SK-N-SH treated with all-trans-retinoic acid at 6 μM for 48 hours (cell line): ENCODE measurements at regions not wholly inside any gene's neighbourhood (a gene's known extent, or its start where the extent isn't known, plus 50 kb on each side); places are given as distances from the start of the nearest gene placed in this dataset.

Experiments
- ATAC-seq: fragments of 200-7000 bp; cut with Tn5 transposase; 3 replicates; pipeline ENCODE4 v1.9.1; 2020; ENCODE audit warnings: mild to moderate bottlenecking, moderate library complexity
- BACH2 ChIP-seq: fragments of 250-450 bp; sonication (Bioruptor Pico); IDR thresholded peaks from 2 replicates; pipeline ENCODE4 v1.9.0; 2021; ENCODE audit warnings: mild to moderate bottlenecking, borderline replicate concordance
- CSDC2 ChIP-seq: fragments of 250-450 bp; sonication (Bioruptor Pico); IDR thresholded peaks from 2 replicates; pipeline ENCODE4 v1.5.0; 2020; ENCODE audit warnings: mild to moderate bottlenecking, moderate library complexity
- ESRRG ChIP-seq: fragments of 250-450 bp; sonication (Bioruptor Pico); IDR thresholded peaks from 2 replicates; pipeline ENCODE4 v1.6.1; 2021; ENCODE audit warnings: mild to moderate bottlenecking
- GLIS3 ChIP-seq: fragments of 250-450 bp; sonication (Bioruptor Pico); IDR thresholded peaks from 2 replicates; pipeline ENCODE4 v1.5.0; 2020; ENCODE audit warnings: mild to moderate bottlenecking, moderate library complexity
- ISL1 ChIP-seq: fragments of 250-450 bp; sonication (Bioruptor Pico); IDR thresholded peaks from 2 replicates; pipeline ENCODE4 v2.1.2; 2022; ENCODE audit warnings: mild to moderate bottlenecking, moderate library complexity
- OSR1 ChIP-seq: fragments of 250-450 bp; sonication (Bioruptor Pico); IDR thresholded peaks from 2 replicates; pipeline ENCODE4 v1.8.0; 2022; ENCODE audit warnings: moderate library complexity, mild to moderate bottlenecking, inconsistent platforms
- PPARA ChIP-seq: fragments of 250-450 bp; sonication (Bioruptor Pico); IDR thresholded peaks from 2 replicates; pipeline ENCODE4 v1.5.0; 2020; ENCODE audit warnings: mild to moderate bottlenecking, borderline replicate concordance
- RARB ChIP-seq: fragments of 250-450 bp; sonication (Bioruptor Pico); IDR thresholded peaks from 2 replicates; pipeline ENCODE4 v1.8.0; 2021; ENCODE audit warnings: mild to moderate bottlenecking, moderate library complexity
- SNAI2 ChIP-seq: fragments of 250-450 bp; sonication (Bioruptor Pico); IDR thresholded peaks from 2 replicates; pipeline ENCODE4 v1.5.0; 2020; ENCODE audit warnings: mild to moderate bottlenecking, moderate library complexity
- TCF4 ChIP-seq: fragments of 250-450 bp; sonication (Bioruptor Pico); IDR thresholded peaks from 2 replicates; pipeline ENCODE4 v1.8.0; 2021; ENCODE audit warnings: mild to moderate bottlenecking, moderate library complexity, borderline replicate concordance
- TOX ChIP-seq: fragments of 250-450 bp; sonication (Bioruptor Pico); IDR thresholded peaks from 2 replicates; pipeline ENCODE4 v1.8.0; 2021; ENCODE audit warnings: mild to moderate bottlenecking, moderate library complexity, borderline replicate concordance
- ZC3H10 ChIP-seq: fragments of 250-450 bp; sonication (Bioruptor Pico); IDR thresholded peaks from 2 replicates; pipeline ENCODE4 v1.5.1; 2021; ENCODE audit warnings: mild to moderate bottlenecking, moderate library complexity
- ZFP3 ChIP-seq: fragments of 250-450 bp; sonication (Bioruptor Pico); IDR thresholded peaks from 2 replicates; pipeline ENCODE4 v1.5.0; 2020; ENCODE audit warnings: mild to moderate bottlenecking, moderate library complexity
- ZFP30 ChIP-seq: fragments of 450-650 bp; formaldehyde crosslinking; IDR thresholded peaks from 2 replicates; pipeline ENCODE4 v1.5.0; 2022; ENCODE audit warnings: mild to moderate bottlenecking, moderate library complexity
- ZNF565 ChIP-seq: fragments of 450-650 bp; formaldehyde crosslinking; conservative IDR thresholded peaks from 2 replicates; pipeline ENCODE4 v1.5.0; 2020; ENCODE audit warnings: low read depth, mild to moderate bottlenecking, moderate library complexity
- ZNF70 ChIP-seq: fragments of 450-650 bp; formaldehyde crosslinking; IDR thresholded peaks from 2 replicates; pipeline ENCODE4 v1.5.0; 2020; ENCODE audit warnings: mild to moderate bottlenecking, moderate library complexity
- ZNF8 ChIP-seq: fragments of 450-650 bp; formaldehyde crosslinking; IDR thresholded peaks from 2 replicates; pipeline ENCODE4 v1.5.0; 2020; ENCODE audit warnings: mild to moderate bottlenecking, moderate library complexity
- TF ChIP-seq, protein P1 (sequence below): fragments of 250-450 bp; sonication (Bioruptor Pico); IDR thresholded peaks from 2 replicates; pipeline ENCODE4 v1.8.0; 2020; ENCODE audit warnings: mild to moderate bottlenecking, moderate library complexity, borderline replicate concordance
- TF ChIP-seq, protein P2 (sequence below): fragments of 250-450 bp; sonication (Bioruptor Pico); IDR thresholded peaks from 2 replicates; pipeline ENCODE4 v1.5.1; 2020; ENCODE audit warnings: low read depth, mild to moderate bottlenecking, moderate library complexity
- TF ChIP-seq, protein P3 (sequence below): fragments of 250-450 bp; sonication (Bioruptor Pico); IDR thresholded peaks from 2 replicates; pipeline ENCODE4 v1.8.0; 2021; ENCODE audit warnings: low read depth, mild to moderate bottlenecking, moderate library complexity, borderline replicate concordance
- TF ChIP-seq, protein P4 (sequence below): fragments of 250-450 bp; sonication (Bioruptor Pico); IDR thresholded peaks from 2 replicates; pipeline ENCODE4 v1.5.0; 2020; ENCODE audit warnings: mild to moderate bottlenecking, moderate library complexity
- TF ChIP-seq, protein P5 (sequence below): fragments of 250-450 bp; sonication (Bioruptor Pico); IDR thresholded peaks from 2 replicates; pipeline ENCODE4 v1.5.1; 2021; ENCODE audit warnings: mild to moderate bottlenecking, moderate library complexity

DNA sequence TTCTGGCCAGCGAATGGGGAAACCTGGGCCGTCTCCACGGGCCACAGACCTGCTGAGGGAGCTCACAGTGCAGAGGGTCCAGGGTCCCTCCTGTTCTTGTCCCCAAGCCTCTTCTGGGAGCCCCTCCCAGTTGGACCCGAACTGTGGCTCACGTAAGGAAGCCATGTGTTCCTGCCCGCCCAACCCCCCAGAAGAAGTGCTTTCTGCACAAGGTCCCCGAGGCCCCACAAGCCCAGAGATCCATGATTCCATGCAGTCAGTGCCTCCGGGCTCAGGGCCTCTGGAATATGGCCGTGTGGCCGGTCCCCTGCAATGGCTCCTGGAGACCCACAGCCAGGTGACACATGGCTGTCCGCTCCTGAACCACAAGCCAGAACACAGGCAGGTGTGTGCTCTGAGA, 272.4 kb downstream of the C16orf95 start:
- TF ChIP-seq PPARA (CRISPR knock-in tag) (no peak), ZFP3 (no peak), ISL1 (CRISPR knock-in tag) (no peak), SNAI2 (CRISPR knock-in tag) (no peak), ZNF8 (CRISPR knock-in tag) (no peak), RARB (CRISPR knock-in tag) (no peak), BACH2 (CRISPR knock-in tag) (no peak), GLIS3 (CRISPR knock-in tag) (no peak), ZNF70 (no peak), TOX (CRISPR knock-in tag) (no peak), ESRRG (CRISPR knock-in tag) (no peak), ZNF565 (no peak), CSDC2 (CRISPR knock-in tag) (no peak)
- TF ChIP-seq, protein P1, sequence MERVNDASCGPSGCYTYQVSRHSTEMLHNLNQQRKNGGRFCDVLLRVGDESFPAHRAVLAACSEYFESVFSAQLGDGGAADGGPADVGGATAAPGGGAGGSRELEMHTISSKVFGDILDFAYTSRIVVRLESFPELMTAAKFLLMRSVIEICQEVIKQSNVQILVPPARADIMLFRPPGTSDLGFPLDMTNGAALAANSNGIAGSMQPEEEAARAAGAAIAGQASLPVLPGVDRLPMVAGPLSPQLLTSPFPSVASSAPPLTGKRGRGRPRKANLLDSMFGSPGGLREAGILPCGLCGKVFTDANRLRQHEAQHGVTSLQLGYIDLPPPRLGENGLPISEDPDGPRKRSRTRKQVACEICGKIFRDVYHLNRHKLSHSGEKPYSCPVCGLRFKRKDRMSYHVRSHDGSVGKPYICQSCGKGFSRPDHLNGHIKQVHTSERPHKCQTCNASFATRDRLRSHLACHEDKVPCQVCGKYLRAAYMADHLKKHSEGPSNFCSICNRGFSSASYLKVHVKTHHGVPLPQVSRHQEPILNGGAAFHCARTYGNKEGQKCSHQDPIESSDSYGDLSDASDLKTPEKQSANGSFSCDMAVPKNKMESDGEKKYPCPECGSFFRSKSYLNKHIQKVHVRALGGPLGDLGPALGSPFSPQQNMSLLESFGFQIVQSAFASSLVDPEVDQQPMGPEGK (CRISPR knock-in tag), result no peak
- TF ChIP-seq, protein P2, sequence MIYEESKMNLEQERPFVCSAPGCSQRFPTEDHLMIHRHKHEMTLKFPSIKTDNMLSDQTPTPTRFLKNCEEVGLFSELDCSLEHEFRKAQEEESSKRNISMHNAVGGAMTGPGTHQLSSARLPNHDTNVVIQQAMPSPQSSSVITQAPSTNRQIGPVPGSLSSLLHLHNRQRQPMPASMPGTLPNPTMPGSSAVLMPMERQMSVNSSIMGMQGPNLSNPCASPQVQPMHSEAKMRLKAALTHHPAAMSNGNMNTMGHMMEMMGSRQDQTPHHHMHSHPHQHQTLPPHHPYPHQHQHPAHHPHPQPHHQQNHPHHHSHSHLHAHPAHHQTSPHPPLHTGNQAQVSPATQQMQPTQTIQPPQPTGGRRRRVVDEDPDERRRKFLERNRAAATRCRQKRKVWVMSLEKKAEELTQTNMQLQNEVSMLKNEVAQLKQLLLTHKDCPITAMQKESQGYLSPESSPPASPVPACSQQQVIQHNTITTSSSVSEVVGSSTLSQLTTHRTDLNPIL, result no peak
- TF ChIP-seq, protein P3, sequence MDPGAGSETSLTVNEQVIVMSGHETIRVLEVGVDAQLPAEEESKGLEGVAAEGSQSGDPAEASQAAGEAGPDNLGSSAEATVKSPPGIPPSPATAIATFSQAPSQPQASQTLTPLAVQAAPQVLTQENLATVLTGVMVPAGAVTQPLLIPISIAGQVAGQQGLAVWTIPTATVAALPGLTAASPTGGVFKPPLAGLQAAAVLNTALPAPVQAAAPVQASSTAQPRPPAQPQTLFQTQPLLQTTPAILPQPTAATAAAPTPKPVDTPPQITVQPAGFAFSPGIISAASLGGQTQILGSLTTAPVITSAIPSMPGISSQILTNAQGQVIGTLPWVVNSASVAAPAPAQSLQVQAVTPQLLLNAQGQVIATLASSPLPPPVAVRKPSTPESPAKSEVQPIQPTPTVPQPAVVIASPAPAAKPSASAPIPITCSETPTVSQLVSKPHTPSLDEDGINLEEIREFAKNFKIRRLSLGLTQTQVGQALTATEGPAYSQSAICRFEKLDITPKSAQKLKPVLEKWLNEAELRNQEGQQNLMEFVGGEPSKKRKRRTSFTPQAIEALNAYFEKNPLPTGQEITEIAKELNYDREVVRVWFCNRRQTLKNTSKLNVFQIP, result no peak
- ATAC-seq, result no peak

DNA sequence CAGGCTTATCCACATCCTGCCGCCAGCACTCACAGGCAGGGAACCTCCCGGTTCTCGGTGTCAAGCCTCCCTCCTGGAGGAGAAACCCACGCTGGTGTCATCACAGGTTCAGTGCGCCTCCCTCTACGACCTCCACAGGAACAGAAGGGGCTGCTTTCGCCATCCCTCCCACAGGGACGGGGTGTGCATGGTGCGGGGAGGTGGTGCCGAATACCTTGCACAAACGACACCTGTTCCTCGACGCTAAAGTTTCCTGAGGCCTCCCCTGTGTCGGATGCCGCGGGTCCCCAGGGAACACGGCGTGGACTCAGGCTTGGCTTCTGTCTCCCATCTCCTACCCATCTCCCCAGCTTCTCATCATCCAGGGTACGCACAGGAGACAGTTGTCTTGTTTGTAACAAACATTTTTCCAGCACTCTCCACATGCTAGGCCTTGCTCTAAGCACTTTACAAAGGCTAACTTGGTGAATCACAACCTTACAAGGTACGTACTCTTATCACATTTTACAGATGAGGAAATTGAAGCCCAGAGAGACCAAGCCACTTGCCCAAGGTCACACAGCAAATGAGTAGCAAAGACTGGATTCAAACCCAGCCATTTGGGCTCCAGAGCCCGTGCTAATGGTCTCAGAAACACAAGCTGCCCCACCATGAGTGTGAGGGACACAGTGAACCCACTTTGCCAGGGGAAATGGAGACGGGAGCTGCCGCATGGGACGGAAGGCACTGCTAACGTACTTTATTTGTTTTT, 271.6 kb downstream of the C16orf95 start:
- no peak for ATAC-seq
- TF ChIP-seq PPARA (CRISPR knock-in tag), result no peak
- no peak for TF ChIP-seq ISL1 (CRISPR knock-in tag)
- TF ChIP-seq GLIS3 (CRISPR knock-in tag), result no peak
- TF ChIP-seq ZNF70, result no peak
- TF ChIP-seq ZFP30 (CRISPR knock-in tag), result no peak
- no peak for TF ChIP-seq ZFP3
- TF ChIP-seq, protein P4, sequence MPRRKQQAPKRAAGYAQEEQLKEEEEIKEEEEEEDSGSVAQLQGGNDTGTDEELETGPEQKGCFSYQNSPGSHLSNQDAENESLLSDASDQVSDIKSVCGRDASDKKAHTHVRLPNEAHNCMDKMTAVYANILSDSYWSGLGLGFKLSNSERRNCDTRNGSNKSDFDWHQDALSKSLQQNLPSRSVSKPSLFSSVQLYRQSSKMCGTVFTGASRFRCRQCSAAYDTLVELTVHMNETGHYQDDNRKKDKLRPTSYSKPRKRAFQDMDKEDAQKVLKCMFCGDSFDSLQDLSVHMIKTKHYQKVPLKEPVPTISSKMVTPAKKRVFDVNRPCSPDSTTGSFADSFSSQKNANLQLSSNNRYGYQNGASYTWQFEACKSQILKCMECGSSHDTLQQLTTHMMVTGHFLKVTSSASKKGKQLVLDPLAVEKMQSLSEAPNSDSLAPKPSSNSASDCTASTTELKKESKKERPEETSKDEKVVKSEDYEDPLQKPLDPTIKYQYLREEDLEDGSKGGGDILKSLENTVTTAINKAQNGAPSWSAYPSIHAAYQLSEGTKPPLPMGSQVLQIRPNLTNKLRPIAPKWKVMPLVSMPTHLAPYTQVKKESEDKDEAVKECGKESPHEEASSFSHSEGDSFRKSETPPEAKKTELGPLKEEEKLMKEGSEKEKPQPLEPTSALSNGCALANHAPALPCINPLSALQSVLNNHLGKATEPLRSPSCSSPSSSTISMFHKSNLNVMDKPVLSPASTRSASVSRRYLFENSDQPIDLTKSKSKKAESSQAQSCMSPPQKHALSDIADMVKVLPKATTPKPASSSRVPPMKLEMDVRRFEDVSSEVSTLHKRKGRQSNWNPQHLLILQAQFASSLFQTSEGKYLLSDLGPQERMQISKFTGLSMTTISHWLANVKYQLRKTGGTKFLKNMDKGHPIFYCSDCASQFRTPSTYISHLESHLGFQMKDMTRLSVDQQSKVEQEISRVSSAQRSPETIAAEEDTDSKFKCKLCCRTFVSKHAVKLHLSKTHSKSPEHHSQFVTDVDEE (CRISPR knock-in tag), result no peak
- TF ChIP-seq, protein P1 (CRISPR knock-in tag), result no peak
- no peak for TF ChIP-seq ZC3H10 (CRISPR knock-in tag)
- TF ChIP-seq ZNF8 (CRISPR knock-in tag), result no peak
- no peak for TF ChIP-seq TCF4 (CRISPR knock-in tag)
- TF ChIP-seq ZNF565, result no peak
- TF ChIP-seq OSR1 (CRISPR knock-in tag), result no peak
- no peak for TF ChIP-seq TOX (CRISPR knock-in tag)
- TF ChIP-seq, protein P5, sequence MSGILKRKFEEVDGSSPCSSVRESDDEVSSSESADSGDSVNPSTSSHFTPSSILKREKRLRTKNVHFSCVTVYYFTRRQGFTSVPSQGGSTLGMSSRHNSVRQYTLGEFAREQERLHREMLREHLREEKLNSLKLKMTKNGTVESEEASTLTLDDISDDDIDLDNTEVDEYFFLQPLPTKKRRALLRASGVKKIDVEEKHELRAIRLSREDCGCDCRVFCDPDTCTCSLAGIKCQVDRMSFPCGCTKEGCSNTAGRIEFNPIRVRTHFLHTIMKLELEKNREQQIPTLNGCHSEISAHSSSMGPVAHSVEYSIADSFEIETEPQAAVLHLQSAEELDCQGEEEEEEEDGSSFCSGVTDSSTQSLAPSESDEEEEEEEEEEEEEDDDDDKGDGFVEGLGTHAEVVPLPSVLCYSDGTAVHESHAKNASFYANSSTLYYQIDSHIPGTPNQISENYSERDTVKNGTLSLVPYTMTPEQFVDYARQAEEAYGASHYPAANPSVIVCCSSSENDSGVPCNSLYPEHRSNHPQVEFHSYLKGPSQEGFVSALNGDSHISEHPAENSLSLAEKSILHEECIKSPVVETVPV (CRISPR knock-in tag), result no peak
- no peak for TF ChIP-seq CSDC2 (CRISPR knock-in tag)
- no peak for TF ChIP-seq BACH2 (CRISPR knock-in tag)
